ENCODE measurements at regions not wholly inside any gene's neighbourhood (a gene's known extent, or its start where the extent isn't known, plus 50 kb on each side); places are given as distances from the start of the nearest gene placed in this dataset.

DNA sequence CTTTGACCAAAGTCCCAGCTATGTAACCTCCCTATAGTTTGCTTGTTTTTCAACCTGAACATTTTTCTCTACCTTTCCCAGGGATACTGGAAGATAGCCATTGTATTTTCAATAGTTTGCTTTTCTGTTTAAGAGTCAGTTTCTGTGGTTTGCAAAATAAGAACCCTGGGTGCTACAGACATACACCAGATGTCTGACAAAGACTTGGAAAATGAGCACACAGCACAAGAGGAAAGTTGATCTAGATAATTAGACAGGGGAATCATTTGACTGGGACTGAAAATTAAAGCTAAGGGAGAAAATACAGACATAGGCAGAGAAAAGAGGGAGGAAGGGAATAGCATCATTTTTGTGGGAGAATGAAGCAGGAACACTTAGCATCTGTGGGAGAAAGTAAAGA lies 218.3 kb upstream of the CNKSR2 start:
- no peaks in the 10 kb centered on the region for H3K27me3 ChIP-seq (ENCODE audit: insufficient read depth, low read length)
- H3K9me3 ChIP-seq (ENCODE audit: control insufficient read depth in 1 of 2, insufficient read depth in 1 of 2, low read depth in 1 of 2, low read length in 2 of 2): no peaks in the 10 kb centered on the region
- H3K4me1 ChIP-seq (ENCODE audit: control insufficient read depth in 1 of 2, insufficient read depth in 2 of 2, low read length in 2 of 2): no peaks in the 10 kb centered on the region
- H3K27ac ChIP-seq (ENCODE audit: low read depth, low read length): no peak overlapping the region
- H4K20me1 ChIP-seq (ENCODE audit: insufficient read depth): no peaks in the 10 kb centered on the region
- no peaks in the 10 kb centered on the region for H3K9me2 ChIP-seq (ENCODE audit: insufficient read depth)
- H3K4me2 ChIP-seq (ENCODE audit: low read length): no peak overlapping the region
- no peak overlapping the region for H2AFZ ChIP-seq (ENCODE audit: low read depth, low read length, poor library complexity, severe bottlenecking)
- ATAC-seq (no peak), DNase-seq (ENCODE audit: low read depth, low spot score) (no peak)
- POLR2A ChIA-PET: no interaction called here
- CTCF ChIA-PET: no interaction called here
- RAD21 ChIA-PET (ENCODE audit: low non-redundant PET in 1 of 2, low total read pairs in 2 of 2, uncharacterized antibody in 2 of 2, unreplicated experiment in 2 of 2): no interaction called here
- no peak overlapping the region for H3K4me3 ChIP-seq (replicated peaks in 1 of 2; ENCODE audit: low read depth in 1 of 2, low read length in 2 of 2)
- BruUV-seq (replicated peaks): no TSS peak
- TF ChIP-seq ZBTB33 (IDR thresholded peaks at IDR 0.05; ENCODE audit: extremely low read depth, insufficient replicate concordance, low read length): no peak
- no peak for TF ChIP-seq TCF7L2 (IDR thresholded peaks at IDR 0.05; ENCODE audit: borderline replicate concordance, extremely low read depth, insufficient read depth, insufficient read length)
- TF ChIP-seq EZH2phosphoT487 (IDR thresholded peaks at IDR 0.05; ENCODE audit: borderline replicate concordance): no peak
- TF ChIP-seq SP1 (IDR thresholded peaks at IDR 0.05; ENCODE audit: low read depth): no peak
- TF ChIP-seq SRF (IDR thresholded peaks at IDR 0.05; ENCODE audit: low read depth): no peak
- no peak for TF ChIP-seq ELF1 (IDR thresholded peaks at IDR 0.05; ENCODE audit: borderline replicate concordance, low read depth)
- TF ChIP-seq EGR1 (IDR thresholded peaks at IDR 0.05; ENCODE audit: low read depth): no peak
- TF ChIP-seq FOSL1 (IDR thresholded peaks at IDR 0.05; ENCODE audit: low read depth): no peak
- TF ChIP-seq, protein P1, sequence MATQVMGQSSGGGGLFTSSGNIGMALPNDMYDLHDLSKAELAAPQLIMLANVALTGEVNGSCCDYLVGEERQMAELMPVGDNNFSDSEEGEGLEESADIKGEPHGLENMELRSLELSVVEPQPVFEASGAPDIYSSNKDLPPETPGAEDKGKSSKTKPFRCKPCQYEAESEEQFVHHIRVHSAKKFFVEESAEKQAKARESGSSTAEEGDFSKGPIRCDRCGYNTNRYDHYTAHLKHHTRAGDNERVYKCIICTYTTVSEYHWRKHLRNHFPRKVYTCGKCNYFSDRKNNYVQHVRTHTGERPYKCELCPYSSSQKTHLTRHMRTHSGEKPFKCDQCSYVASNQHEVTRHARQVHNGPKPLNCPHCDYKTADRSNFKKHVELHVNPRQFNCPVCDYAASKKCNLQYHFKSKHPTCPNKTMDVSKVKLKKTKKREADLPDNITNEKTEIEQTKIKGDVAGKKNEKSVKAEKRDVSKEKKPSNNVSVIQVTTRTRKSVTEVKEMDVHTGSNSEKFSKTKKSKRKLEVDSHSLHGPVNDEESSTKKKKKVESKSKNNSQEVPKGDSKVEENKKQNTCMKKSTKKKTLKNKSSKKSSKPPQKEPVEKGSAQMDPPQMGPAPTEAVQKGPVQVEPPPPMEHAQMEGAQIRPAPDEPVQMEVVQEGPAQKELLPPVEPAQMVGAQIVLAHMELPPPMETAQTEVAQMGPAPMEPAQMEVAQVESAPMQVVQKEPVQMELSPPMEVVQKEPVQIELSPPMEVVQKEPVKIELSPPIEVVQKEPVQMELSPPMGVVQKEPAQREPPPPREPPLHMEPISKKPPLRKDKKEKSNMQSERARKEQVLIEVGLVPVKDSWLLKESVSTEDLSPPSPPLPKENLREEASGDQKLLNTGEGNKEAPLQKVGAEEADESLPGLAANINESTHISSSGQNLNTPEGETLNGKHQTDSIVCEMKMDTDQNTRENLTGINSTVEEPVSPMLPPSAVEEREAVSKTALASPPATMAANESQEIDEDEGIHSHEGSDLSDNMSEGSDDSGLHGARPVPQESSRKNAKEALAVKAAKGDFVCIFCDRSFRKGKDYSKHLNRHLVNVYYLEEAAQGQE (IDR thresholded peaks at IDR 0.05; ENCODE audit: low read depth): no peak
- no peak overlapping the region for H3K9ac ChIP-seq (ENCODE audit: low read length)
- intact Hi-C loops (cut with micrococcal nuclease): no loop called here
- no peaks in the 10 kb centered on the region for H3K79me2 ChIP-seq (ENCODE audit: insufficient read depth, low read length)
- H3K36me3 ChIP-seq (ENCODE audit: control insufficient read depth in 1 of 2, insufficient read depth in 2 of 2, low read length in 2 of 2): no peaks in the 10 kb centered on the region
